Islet precursor cell (in vitro differentiated cells): ENCODE measurements at regions not wholly inside any gene's neighbourhood (a gene's known extent, or its start where the extent isn't known, plus 50 kb on each side); places are given as distances from the start of the nearest gene placed in this dataset.
"Not testable (repeated sequence)": the region's sequence is repeated elsewhere in the genome, so short reads cannot be mapped to it uniquely, and the experiment has no call there.

Source experiments
- DNase-seq: peaks from one replicate; pipeline ENCODE4 v3.0.0-alpha.2; 2018

- DNase-seq = no peak
Observed at GRCh38 chr3:35064761-35065160, 574.6 kb upstream of the ARPP21 start.

GRCh38 chr3:35065891-35066290 is 573.4 kb upstream of the ARPP21 start:
- no peak for DNase-seq

GRCh38 chr3:35067750-35068149 is 571.6 kb upstream of the ARPP21 start:
- DNase-seq = no peak

- peak; percentile 52 for DNase-seq
Observed at GRCh38 chr3:35070088-35070487, 569.2 kb upstream of the ARPP21 start.

- DNase-seq = no peak
Observed at GRCh38 chr3:35071772-35072171, 567.6 kb upstream of the ARPP21 start.

GRCh38 chr3:35078780-35079179 is 560.5 kb upstream of the ARPP21 start:
- DNase-seq = no peak

GRCh38 chr3:35079403-35079802 is 559.9 kb upstream of the ARPP21 start:
- no peak for DNase-seq

- DNase-seq = no peak
Observed at GRCh38 chr3:35081899-35082298, 557.4 kb upstream of the ARPP21 start.

- no peak for DNase-seq
Observed at GRCh38 chr3:35088943-35089342, 550.4 kb upstream of the ARPP21 start.

GRCh38 chr3:35114686-35115085 is 524.6 kb upstream of the ARPP21 start:
- no peak for DNase-seq

GRCh38 chr3:35120026-35120425 is 519.3 kb upstream of the ARPP21 start:
- no peak for DNase-seq

- peak; percentile 54 for DNase-seq
Observed at GRCh38 chr3:35137612-35138011, 501.7 kb upstream of the ARPP21 start.

GRCh38 chr3:35141406-35141805 is 497.9 kb upstream of the ARPP21 start:
- DNase-seq = no peak

- DNase-seq = no peak
Observed at GRCh38 chr3:35144011-35144410, 495.3 kb upstream of the ARPP21 start.

GRCh38 chr3:35146256-35147035 is 492.9 kb upstream of the ARPP21 start:
- not testable (repeated sequence) for DNase-seq

GRCh38 chr3:35183927-35184675 is 455.2 kb upstream of the ARPP21 start:
- DNase-seq = no peak

- DNase-seq = no peak
Observed at GRCh38 chr3:35184775-35185174, 454.6 kb upstream of the ARPP21 start.

GRCh38 chr3:35187908-35188307 is 451.4 kb upstream of the ARPP21 start:
- no peak for DNase-seq

GRCh38 chr3:35194666-35195065 is 444.7 kb upstream of the ARPP21 start:
- DNase-seq = no peak

GRCh38 chr3:35198857-35199256 is 440.5 kb upstream of the ARPP21 start:
- no peak for DNase-seq

- no peak for DNase-seq
Observed at GRCh38 chr3:35200056-35200455, 439.3 kb upstream of the ARPP21 start.

GRCh38 chr3:35201211-35201610 is 438.1 kb upstream of the ARPP21 start:
- no peak for DNase-seq

GRCh38 chr3:35215525-35216500 is 423.5 kb upstream of the ARPP21 start:
- DNase-seq = no peak
